ENCODE measurements at regions not wholly inside any gene's neighbourhood (a gene's known extent, or its start where the extent isn't known, plus 50 kb on each side); places are given as distances from the start of the nearest gene placed in this dataset.

- TF ChIP-seq TAF1 (IDR thresholded peaks at IDR 0.05; ENCODE audit: low read depth, low read length), result no peak
- no peak for TF ChIP-seq POLR2A (IDR thresholded peaks at IDR 0.05; ENCODE audit: low read depth, low read length)
- TF ChIP-seq POLR2AphosphoS5 (IDR thresholded peaks at IDR 0.05; ENCODE audit: low read depth, low read length), result no peak
- no peak for TF ChIP-seq SPI1 (IDR thresholded peaks at IDR 0.05; ENCODE audit: low read depth, low read length)
- TF ChIP-seq POU2F2 (IDR thresholded peaks at IDR 0.05; ENCODE audit: low read depth, low read length), result no peak
Measured at GRCh38 chr7:3168869-3169268, 125.2 kb upstream of the CARD11 start.
